Suprapubic skin (tissue), 4 donors: ENCODE measurements at regions not wholly inside any gene's neighbourhood (a gene's known extent, or its start where the extent isn't known, plus 50 kb on each side); places are given as distances from the start of the nearest gene placed in this dataset.

Experiments used
- DNase-seq, 2 donors: peaks; one replicate each; pipeline ENCODE4 v3.0.0-alpha.2; 2019; ENCODE audit warnings: low spot score in 2 of 2
- H3K27ac ChIP-seq: fragments of 200-600 bp; sonication (generic); one replicate; pipeline ENCODE4 v1.5.1; 2019
- H3K27me3 ChIP-seq: fragments of 200-600 bp; sonication (generic); one replicate; pipeline ENCODE4 v1.5.1; 2019
- H3K36me3 ChIP-seq: fragments of 200-600 bp; sonication (generic); one replicate; pipeline ENCODE4 v1.5.1; 2019
- H3K4me1 ChIP-seq: fragments of 200-600 bp; sonication (generic); one replicate; pipeline ENCODE4 v1.5.1; 2019
- H3K4me3 ChIP-seq: fragments of 200-600 bp; sonication (generic); one replicate; pipeline ENCODE4 v1.5.1; 2019; ENCODE audit warnings: mild to moderate bottlenecking
- H3K9me3 ChIP-seq: fragments of 200-600 bp; sonication (generic); one replicate; pipeline ENCODE4 v1.5.1; 2019
- EP300 ChIP-seq: sonication (generic); formaldehyde crosslinking; IDR thresholded peaks from one replicate; pipeline ENCODE4 v1.6.1; 2017; ENCODE audit warnings: antibody characterized with exemption
- POLR2A ChIP-seq, 2 donors: fragments of 450-650 bp; IDR thresholded peaks; one replicate each; pipeline ENCODE4 v1.6.1; 2017; ENCODE audit warnings: antibody characterized with exemption in 2 of 2, mild to moderate bottlenecking in 2 of 2, moderate library complexity in 2 of 2
- POLR2AphosphoS5 ChIP-seq, 3 donors: sonication (generic); formaldehyde crosslinking; IDR thresholded peaks; one replicate each; pipeline ENCODE4 v1.6.1; 2017; ENCODE audit warnings: antibody characterized with exemption in 3 of 3
- WGBS: methylation state at CpG from one replicate; pipeline ENCODE4 v1.1.5; 2018; 5-methylcytosine and 5-hydroxymethylcytosine counted together
- TF ChIP-seq, protein P1 (sequence below), 2 donors: fragments of 200-600 bp in 1 of 2; fragments of 450-650 bp in 1 of 2; sonication (generic) in 1 of 2; IDR thresholded peaks; one replicate each; pipeline ENCODE4 v1.5.1; 2016 to 2019; ENCODE audit warnings: antibody characterized with exemption in 2 of 2, mild to moderate bottlenecking in 1 of 2, moderate library complexity in 1 of 2

DNA sequence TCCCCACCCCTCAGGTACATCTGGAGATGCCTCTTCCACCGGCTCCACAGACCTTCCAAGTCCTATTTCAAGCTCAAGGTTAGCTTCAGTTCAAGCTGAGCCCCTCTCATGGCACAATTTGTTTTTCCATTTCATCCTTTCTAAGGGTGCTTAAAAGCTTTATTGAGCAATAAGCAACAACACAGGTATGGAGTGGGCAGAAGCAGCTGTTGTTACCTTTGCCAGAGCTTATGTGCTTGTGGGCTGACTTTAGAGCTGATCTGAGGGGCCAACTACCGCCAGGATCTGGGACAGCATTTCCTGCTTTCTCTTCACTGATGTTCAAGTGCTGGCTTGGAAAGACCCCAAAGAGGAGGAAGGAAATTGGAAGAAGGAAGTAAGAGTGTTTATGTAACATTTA lies 140.0 kb upstream of the KLHL25 start:
- Histone ChIP-seq H3K4me1 (no peaks in the 10 kb centered on the region), H3K36me3 (no peaks in the 10 kb centered on the region), H3K4me3 (no peak overlapping the region), H3K9me3 (no peaks in the 10 kb centered on the region), H3K27ac (no peak overlapping the region), H3K27me3 (peaks cover 3% of the 10 kb centered on the region)
- TF ChIP-seq EP300 (no peak), POLR2A (IDR thresholded peaks at IDR 0.05) (no peak), POLR2AphosphoS5 (IDR thresholded peaks at IDR 0.05) (no peak)
- TF ChIP-seq, protein P1, sequence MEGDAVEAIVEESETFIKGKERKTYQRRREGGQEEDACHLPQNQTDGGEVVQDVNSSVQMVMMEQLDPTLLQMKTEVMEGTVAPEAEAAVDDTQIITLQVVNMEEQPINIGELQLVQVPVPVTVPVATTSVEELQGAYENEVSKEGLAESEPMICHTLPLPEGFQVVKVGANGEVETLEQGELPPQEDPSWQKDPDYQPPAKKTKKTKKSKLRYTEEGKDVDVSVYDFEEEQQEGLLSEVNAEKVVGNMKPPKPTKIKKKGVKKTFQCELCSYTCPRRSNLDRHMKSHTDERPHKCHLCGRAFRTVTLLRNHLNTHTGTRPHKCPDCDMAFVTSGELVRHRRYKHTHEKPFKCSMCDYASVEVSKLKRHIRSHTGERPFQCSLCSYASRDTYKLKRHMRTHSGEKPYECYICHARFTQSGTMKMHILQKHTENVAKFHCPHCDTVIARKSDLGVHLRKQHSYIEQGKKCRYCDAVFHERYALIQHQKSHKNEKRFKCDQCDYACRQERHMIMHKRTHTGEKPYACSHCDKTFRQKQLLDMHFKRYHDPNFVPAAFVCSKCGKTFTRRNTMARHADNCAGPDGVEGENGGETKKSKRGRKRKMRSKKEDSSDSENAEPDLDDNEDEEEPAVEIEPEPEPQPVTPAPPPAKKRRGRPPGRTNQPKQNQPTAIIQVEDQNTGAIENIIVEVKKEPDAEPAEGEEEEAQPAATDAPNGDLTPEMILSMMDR (IDR thresholded peaks at IDR 0.05): no peak
- 45% methylated on average over 2 of the region's 2 CpGs for WGBS
- no peak for DNase-seq

DNA sequence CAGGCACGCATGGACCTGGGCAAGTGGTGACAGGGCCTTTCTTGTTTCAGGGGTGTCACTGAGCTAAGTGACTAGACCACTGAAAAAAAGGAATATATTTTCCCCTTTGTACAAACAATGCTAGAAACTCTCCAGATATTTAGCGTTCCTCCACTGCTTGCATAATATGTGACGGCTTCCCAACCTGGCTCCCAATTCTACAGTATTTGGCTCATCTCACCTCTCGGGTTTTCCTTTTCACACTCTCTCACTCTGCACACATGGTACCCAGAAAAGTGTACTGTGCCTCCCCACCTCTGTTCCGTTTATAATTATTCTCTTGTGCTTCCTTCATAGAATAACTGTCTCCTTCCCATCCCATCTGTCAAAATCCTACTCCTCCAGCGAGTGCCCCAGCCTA lies 140.5 kb upstream of the KLHL25 start:
- WGBS: 93% methylated on average over 6 of the region's 6 CpGs
- Histone ChIP-seq H3K9me3 (no peaks in the 10 kb centered on the region), H3K4me3 (no peak overlapping the region), H3K27me3 (peaks cover 3% of the 10 kb centered on the region), H3K4me1 (no peaks in the 10 kb centered on the region), H3K27ac (no peak overlapping the region), H3K36me3 (no peaks in the 10 kb centered on the region)
- TF ChIP-seq POLR2A (IDR thresholded peaks at IDR 0.05): no peak
- no peak for TF ChIP-seq POLR2AphosphoS5 (IDR thresholded peaks at IDR 0.05)
- TF ChIP-seq, protein P1 (IDR thresholded peaks at IDR 0.05): no peak
- no peak for TF ChIP-seq EP300
- no peak for DNase-seq

DNA sequence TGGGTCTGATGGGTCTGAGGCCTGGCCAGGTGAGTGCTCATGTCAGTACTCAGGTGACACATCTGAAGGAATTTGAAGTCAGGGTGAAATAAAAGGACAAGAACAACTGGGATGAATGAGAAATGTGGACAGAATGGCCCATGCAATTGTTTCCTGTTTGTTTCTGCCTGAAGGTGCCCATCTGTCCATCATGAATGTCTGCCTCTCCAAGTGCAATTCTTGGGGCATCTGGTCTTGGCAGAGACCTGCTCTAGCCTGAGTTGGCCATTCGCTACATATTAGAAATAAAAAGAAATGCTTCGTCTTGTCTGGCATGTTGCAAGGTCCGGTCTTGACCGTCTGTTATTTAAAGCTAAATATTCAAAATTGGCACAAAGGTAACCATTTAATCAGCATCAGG lies 142.0 kb upstream of the AGBL1 start:
- Histone ChIP-seq H3K27ac (no peak overlapping the region), H3K9me3 (no peaks in the 10 kb centered on the region), H3K27me3 (no peaks in the 10 kb centered on the region), H3K4me1 (no peaks in the 10 kb centered on the region), H3K4me3 (no peak overlapping the region), H3K36me3 (no peaks in the 10 kb centered on the region)
- no peak for TF ChIP-seq EP300
- no peak for TF ChIP-seq POLR2A (IDR thresholded peaks at IDR 0.05)
- TF ChIP-seq, protein P1 (IDR thresholded peaks at IDR 0.05): no peak
- TF ChIP-seq POLR2AphosphoS5 (IDR thresholded peaks at IDR 0.05): no peak
- no peak for DNase-seq
- 98% methylated on average over 4 of the region's 4 CpGs for WGBS

DNA sequence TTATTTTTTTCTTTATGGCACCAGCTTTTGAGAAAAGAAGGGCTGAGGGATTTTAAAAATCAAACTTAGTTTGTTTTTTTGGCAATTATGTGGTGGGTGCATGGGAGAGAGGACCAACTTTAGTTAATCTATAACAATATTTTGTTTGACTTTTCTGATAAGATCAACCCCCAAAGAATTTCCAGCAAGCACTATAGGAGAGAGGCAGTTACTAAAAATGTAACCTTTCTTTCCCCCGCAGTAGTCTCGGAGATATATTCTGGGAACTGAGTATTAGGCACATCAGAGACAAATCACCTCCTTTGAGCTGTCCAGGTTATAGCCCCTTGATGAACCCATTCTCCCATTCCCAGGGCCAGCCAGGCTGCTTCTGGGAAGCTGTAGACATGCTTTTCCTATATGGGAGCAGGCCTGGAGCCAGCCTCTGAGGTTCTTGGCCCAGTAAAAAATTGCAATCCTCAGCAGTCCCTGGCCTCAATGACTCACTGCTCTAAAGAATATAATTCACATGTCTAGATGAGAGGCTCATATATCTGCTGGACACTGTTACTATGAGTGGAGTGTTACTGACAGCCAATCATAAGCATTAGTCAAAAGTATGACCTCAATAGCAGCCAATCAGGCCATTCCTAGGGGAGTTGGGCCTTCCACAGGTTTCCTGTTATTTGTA lies 138.3 kb upstream of the AGBL1 start:
- Histone ChIP-seq H3K27ac (no peak overlapping the region), H3K4me3 (no peak overlapping the region), H3K36me3 (no peaks in the 10 kb centered on the region), H3K4me1 (no peaks in the 10 kb centered on the region), H3K27me3 (no peaks in the 10 kb centered on the region), H3K9me3 (no peaks in the 10 kb centered on the region)
- DNase-seq: no peak
- TF ChIP-seq POLR2AphosphoS5 (IDR thresholded peaks at IDR 0.05) (no peak), POLR2A (IDR thresholded peaks at IDR 0.05) (no peak), EP300 (no peak)
- TF ChIP-seq, protein P1 (IDR thresholded peaks at IDR 0.05): no peak
- 85% methylated on average over 2 of the region's 2 CpGs for WGBS

DNA sequence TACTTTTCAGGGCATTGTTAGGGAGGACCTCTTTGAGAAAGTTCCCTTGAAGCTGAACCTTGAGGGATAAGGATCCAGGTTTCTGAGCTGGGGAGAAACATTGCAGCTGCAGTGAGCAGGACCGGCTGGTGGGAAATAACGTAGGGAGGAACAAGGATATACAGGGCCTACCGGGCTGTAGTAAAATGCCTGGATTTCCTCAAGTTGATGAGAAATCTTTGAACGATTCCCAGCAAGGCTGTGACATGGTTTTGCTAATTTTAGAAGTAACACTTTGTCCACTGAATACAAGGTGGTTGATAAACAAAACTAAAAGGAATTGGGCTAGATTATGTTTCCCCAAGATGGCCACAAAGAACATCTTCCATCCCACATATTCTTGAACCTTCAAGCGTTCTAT lies 137.0 kb upstream of the AGBL1 start:
- no peak for TF ChIP-seq POLR2AphosphoS5 (IDR thresholded peaks at IDR 0.05)
- TF ChIP-seq, protein P1 (IDR thresholded peaks at IDR 0.05): no peak
- no peak for TF ChIP-seq POLR2A (IDR thresholded peaks at IDR 0.05)
- no peak for TF ChIP-seq EP300
- Histone ChIP-seq H3K4me1 (no peaks in the 10 kb centered on the region), H3K36me3 (no peaks in the 10 kb centered on the region), H3K9me3 (no peaks in the 10 kb centered on the region), H3K4me3 (no peak overlapping the region), H3K27ac (no peak overlapping the region), H3K27me3 (no peaks in the 10 kb centered on the region)
- DNase-seq: no peak
- WGBS: 85% methylated on average over 5 of the region's 5 CpGs
